T-helper 2 cell treated with Interferon-gamma antibody and Interleukin-4, amounts not matched to agents 5 μg/mL and 100 μg/mL, for 36 hours (primary cell): ENCODE measurements at regions not wholly inside any gene's neighbourhood (a gene's known extent, or its start where the extent isn't known, plus 50 kb on each side); places are given as distances from the start of the nearest gene placed in this dataset.
A peak's percentile ranks its signal among the peaks of the same experiment; 100 is the strongest.

Experiments used
- DNase-seq: peaks from one replicate; pipeline ENCODE4 v3.0.0; 2021; ENCODE audit warnings: low spot score
- H3K27ac Mint-ChIP-seq: one replicate; pipeline ENCODE4 v1.8.0; 2021; ENCODE audit warnings: mild to moderate bottlenecking, mixed read lengths
- H3K27me3 Mint-ChIP-seq: one replicate; pipeline ENCODE4 v1.8.0; 2021; ENCODE audit warnings: low read depth, mixed read lengths
- H3K36me3 Mint-ChIP-seq: one replicate; pipeline ENCODE4 v1.8.0; 2021; ENCODE audit warnings: low read depth, mixed read lengths
- H3K4me1 Mint-ChIP-seq: one replicate; pipeline ENCODE4 v1.8.0; 2021; ENCODE audit warnings: low read depth, mixed read lengths
- H3K4me3 Mint-ChIP-seq: one replicate; pipeline ENCODE4 v1.8.0; 2022; ENCODE audit warnings: mild to moderate bottlenecking, moderate library complexity, mixed read lengths
- H3K9me3 Mint-ChIP-seq: one replicate; pipeline ENCODE4 v1.8.0; 2021; ENCODE audit warnings: mixed read lengths

GRCh38 chrX:40175511-40176350, 78.0 kb upstream of the BCOR start:
- Mint-ChIP-seq H3K9me3 (no peaks in the 10 kb centered on the region), H3K4me3 (peak overlapping the region; percentile 90), H3K27ac (peak overlapping the region; percentile 97), H3K27me3 (no peaks in the 10 kb centered on the region), H3K4me1 (peaks cover 20% of the 10 kb centered on the region), H3K36me3 (no peaks in the 10 kb centered on the region)
- DNase-seq: peak; percentile 67

DNA sequence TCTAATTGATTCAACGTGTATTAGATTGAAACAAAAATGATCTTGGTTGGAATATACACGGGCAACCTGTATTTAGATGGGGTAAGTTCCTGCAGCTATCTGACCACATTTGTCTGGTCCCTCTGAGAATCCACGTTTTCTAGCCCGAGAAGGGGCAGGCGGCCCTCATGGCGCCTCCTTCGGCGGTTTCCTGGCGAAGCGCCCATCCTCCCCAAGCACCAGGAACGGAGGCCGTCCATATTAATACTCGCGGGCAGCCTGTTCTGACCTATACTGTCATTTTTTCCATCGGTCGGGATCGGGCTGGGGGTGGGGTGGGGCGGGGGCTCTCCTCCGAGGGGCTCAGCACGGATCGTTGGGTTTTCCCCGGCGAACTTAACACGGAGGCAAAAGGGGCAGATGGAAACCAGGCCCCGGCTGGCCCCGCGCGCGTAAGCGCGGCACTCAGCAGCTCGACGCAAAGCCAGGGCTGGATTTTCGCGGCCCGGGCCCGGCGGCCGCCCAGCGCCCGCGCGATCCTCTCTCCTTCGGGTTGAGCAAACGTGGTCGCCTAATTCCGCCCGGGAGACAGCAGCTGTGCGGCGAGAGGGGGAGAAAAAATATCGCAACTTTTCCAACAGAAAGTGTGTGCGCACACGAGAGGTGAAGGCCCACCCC, 77.2 kb upstream of the BCOR start:
- Mint-ChIP-seq H3K36me3 (no peaks in the 10 kb centered on the region), H3K9me3 (no peaks in the 10 kb centered on the region), H3K4me3 (peak overlapping the region; percentile 90), H3K4me1 (peaks cover 25% of the 10 kb centered on the region), H3K27me3 (no peaks in the 10 kb centered on the region), H3K27ac (peak overlapping the region; percentile 97)
- peak; percentile 53 for DNase-seq

- peak; percentile 77 for DNase-seq
- Mint-ChIP-seq H3K27me3 (no peaks in the 10 kb centered on the region), H3K9me3 (no peaks in the 10 kb centered on the region), H3K4me3 (peak overlapping the region; percentile 90), H3K36me3 (no peaks in the 10 kb centered on the region), H3K4me1 (peaks cover 27% of the 10 kb centered on the region), H3K27ac (peak overlapping the region; percentile 97)
These were observed 76.5 kb upstream of the BCOR start for GRCh38 chrX:40174001-40174853.

DNA sequence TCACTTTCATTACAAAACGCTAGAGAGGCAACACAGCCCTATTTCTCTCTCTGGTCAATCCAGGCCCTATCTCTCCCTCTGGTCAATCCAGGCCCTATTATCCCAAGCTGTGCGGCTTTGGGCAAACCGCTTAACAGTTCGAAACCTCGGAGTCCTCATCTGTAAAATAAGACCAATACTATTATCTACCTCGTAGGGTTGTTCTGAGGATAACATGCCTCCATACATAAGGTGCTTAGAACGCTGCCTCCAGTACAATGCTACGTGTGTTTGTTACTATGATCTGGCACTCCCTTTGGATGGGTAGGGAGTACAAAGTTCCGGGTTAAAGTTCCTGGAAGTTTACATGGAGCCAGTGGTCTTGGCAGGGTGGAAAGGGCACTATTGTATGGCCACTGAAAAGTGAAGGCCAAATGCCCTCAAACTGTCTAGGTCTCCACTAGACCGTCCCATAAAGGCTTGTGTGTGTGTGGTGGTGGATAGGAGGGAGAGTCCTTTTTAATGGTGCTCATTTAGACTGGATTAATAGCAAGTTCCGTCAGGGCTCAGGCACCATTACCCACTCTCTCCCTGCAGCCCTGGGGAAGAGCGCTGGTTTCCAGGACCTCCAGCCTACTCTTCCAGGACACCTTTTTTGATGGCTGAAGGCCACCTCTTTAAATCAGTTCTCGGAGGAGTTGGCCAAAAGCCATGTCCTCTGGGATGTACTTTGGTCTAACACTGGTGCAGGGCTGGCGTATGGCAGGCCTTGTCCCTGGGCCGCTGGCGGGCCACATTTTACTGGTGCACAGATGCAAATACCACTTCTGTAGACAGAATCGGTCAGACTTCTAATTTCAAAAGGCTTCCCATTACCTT, 75.6 kb upstream of the BCOR start:
- Mint-ChIP-seq H3K9me3 (no peaks in the 10 kb centered on the region), H3K27me3 (no peaks in the 10 kb centered on the region), H3K36me3 (no peaks in the 10 kb centered on the region), H3K4me1 (peaks cover 27% of the 10 kb centered on the region), H3K27ac (peak overlapping the region; percentile 97), H3K4me3 (peak overlapping the region; percentile 90)
- no peak for DNase-seq

- H3K27ac Mint-ChIP-seq: peak overlapping the region; percentile 97
- H3K36me3 Mint-ChIP-seq: no peaks in the 10 kb centered on the region
- H3K4me1 Mint-ChIP-seq: peaks cover 29% of the 10 kb centered on the region
- peak overlapping the region; percentile 90 for H3K4me3 Mint-ChIP-seq
- no peaks in the 10 kb centered on the region for H3K9me3 Mint-ChIP-seq
- no peak for DNase-seq
- no peaks in the 10 kb centered on the region for H3K27me3 Mint-ChIP-seq
These were observed 74.8 kb upstream of the BCOR start for GRCh38 chrX:40172401-40173142.

GRCh38 chrX:40171513-40172400, 74.0 kb upstream of the BCOR start:
- Mint-ChIP-seq H3K27ac (peak overlapping the region; percentile 97), H3K4me3 (peak overlapping the region; percentile 84), H3K9me3 (no peaks in the 10 kb centered on the region), H3K36me3 (no peaks in the 10 kb centered on the region), H3K4me1 (peaks cover 31% of the 10 kb centered on the region), H3K27me3 (no peaks in the 10 kb centered on the region)
- no peak for DNase-seq

GRCh38 chrX:40170830-40171512, 73.2 kb upstream of the BCOR start:
- H3K27ac Mint-ChIP-seq: peak overlapping the region; percentile 97
- H3K36me3 Mint-ChIP-seq: no peaks in the 10 kb centered on the region
- H3K4me1 Mint-ChIP-seq: peaks cover 39% of the 10 kb centered on the region
- H3K27me3 Mint-ChIP-seq: no peaks in the 10 kb centered on the region
- H3K4me3 Mint-ChIP-seq: peak overlapping the region; percentile 83
- no peaks in the 10 kb centered on the region for H3K9me3 Mint-ChIP-seq
- DNase-seq: no peak

GRCh38 chrX:40169193-40170101, 71.7 kb upstream of the BCOR start:
- Mint-ChIP-seq H3K4me3 (peak overlapping the region; percentile 83), H3K4me1 (peaks cover 36% of the 10 kb centered on the region), H3K27me3 (no peaks in the 10 kb centered on the region), H3K27ac (peak overlapping the region; percentile 97), H3K36me3 (no peaks in the 10 kb centered on the region), H3K9me3 (no peaks in the 10 kb centered on the region)
- DNase-seq: peak; percentile 75

DNA sequence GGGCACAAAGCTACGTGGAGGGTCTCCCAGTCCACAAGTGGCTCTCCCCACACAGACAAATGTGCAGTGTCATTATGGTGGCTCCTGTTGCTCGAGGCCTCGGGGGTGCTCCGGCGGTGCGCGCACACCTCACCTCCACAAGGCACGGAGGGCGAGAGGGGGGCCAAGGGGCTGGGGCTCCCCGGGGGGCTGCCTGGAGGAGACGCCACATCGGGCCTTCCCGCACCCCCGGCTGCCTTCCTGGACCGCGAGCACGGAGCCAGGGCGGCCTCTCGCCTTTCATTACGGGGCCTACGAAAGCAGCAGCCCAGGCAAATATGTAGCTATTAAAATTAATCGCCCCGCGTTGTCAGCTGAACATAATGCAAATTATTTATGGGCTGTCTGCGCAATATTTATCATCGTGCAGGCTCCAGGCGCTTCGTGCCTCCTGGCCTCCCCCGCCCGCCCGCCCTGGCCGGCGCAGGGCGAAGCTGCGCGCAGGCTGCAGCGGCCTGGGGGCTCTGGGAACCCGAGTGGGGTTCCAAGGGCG, 70.8 kb upstream of the BCOR start:
- Mint-ChIP-seq H3K27ac (peak overlapping the region; percentile 97), H3K4me3 (peak overlapping the region; percentile 87), H3K4me1 (peaks cover 31% of the 10 kb centered on the region), H3K36me3 (no peaks in the 10 kb centered on the region), H3K9me3 (no peaks in the 10 kb centered on the region), H3K27me3 (no peaks in the 10 kb centered on the region)
- no peak for DNase-seq

DNA sequence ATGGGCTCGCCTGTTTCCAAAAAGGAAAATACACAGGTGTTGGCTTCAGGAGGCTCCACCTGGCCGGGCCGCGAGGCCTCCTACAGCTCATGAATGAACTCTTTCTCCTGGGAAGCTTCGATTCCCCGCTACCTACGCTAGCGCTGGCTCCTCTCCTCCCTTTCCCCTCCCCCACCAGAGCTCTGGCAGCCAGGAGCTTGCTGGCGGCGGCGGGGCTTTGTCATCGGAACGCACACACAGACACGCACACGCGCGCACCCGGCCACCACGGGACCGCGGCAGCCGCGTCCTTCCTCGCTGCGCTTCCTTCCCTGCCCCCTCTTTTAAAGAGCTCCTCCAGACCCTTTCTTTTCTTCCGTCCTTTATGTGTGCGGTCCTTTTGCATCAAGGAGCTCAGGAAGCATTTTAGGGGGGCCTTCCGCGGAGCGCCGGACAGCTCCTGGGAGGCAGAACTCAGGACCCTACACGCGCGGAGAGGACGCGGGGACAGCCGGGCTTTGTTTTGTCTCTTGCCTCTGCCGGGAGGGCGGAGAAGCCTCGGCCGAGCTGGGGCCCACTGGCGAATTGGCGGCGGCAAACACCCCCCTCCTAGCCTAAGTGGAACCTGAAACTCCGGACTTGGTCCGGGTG, 70.2 kb upstream of the BCOR start:
- no peaks in the 10 kb centered on the region for H3K9me3 Mint-ChIP-seq
- H3K27ac Mint-ChIP-seq: peak overlapping the region; percentile 93
- H3K4me3 Mint-ChIP-seq: peak overlapping the region; percentile 87
- DNase-seq: no peak
- H3K4me1 Mint-ChIP-seq: peaks cover 26% of the 10 kb centered on the region
- H3K27me3 Mint-ChIP-seq: no peaks in the 10 kb centered on the region
- H3K36me3 Mint-ChIP-seq: no peaks in the 10 kb centered on the region
